CD14-positive monocyte (primary cell): ENCODE measurements at regions not wholly inside any gene's neighbourhood (a gene's known extent, or its start where the extent isn't known, plus 50 kb on each side); places are given as distances from the start of the nearest gene placed in this dataset.

Experiments
- DNase-seq, 3 donors: peaks; one replicate each; pipeline ENCODE4 v3.0.0-alpha.2; 2011 to 2022
- H2AFZ ChIP-seq: 2 replicates; pipeline ENCODE4 v1.6.0; 2012; ENCODE audit warnings: mild to moderate bottlenecking, low read depth, low read length, inconsistent platforms; ENCODE audit not compliant: insufficient read depth, poor library complexity, severe bottlenecking
- H3K27ac ChIP-seq, 2 donors: 1 replicate in 1 of 2; 2 replicates in 1 of 2; pipeline ENCODE4 v1.5.1; 2012 to 2013; ENCODE audit warnings: low read length in 2 of 2, control low read depth in 1 of 2, inconsistent platforms in 1 of 2, low read depth in 1 of 2, mild to moderate bottlenecking in 1 of 2
- H3K27me3 ChIP-seq, 2 donors: one replicate each; pipeline versions ENCODE4 v1.6.0 to v1.6.1; 2011 to 2013; ENCODE audit warnings: low read length in 2 of 2; ENCODE audit not compliant: control insufficient read depth in 2 of 2, insufficient read depth in 2 of 2
- H3K36me3 ChIP-seq, 2 donors: replicated peaks in 1 of 2; 1 replicate in 1 of 2; 2 replicates in 1 of 2; pipeline versions ENCODE4 v1.5.1 to v1.6.1; 2012 to 2013; ENCODE audit warnings: low read length in 2 of 2, control low read depth in 1 of 2, inconsistent platforms in 1 of 2, mild to moderate bottlenecking in 1 of 2; ENCODE audit not compliant: insufficient read depth in 2 of 2, control insufficient read depth in 1 of 2
- H3K4me1 ChIP-seq, 2 donors: 1 replicate in 1 of 2; 2 replicates in 1 of 2; pipeline versions ENCODE4 v1.5.1 to v1.6.1; 2012 to 2013; ENCODE audit warnings: low read length in 2 of 2, control low read depth in 1 of 2, inconsistent platforms in 1 of 2, mild to moderate bottlenecking in 1 of 2, moderate library complexity in 1 of 2; ENCODE audit not compliant: insufficient read depth in 2 of 2, control insufficient read depth in 1 of 2
- H3K4me2 ChIP-seq: replicated peaks from 2 replicates; pipeline ENCODE3; 2012; ENCODE audit warnings: low read length, moderate library complexity, mild to moderate bottlenecking; ENCODE audit not compliant: poor library complexity, severe bottlenecking; ENCODE audit errors: extremely low read depth
- H3K4me3 ChIP-seq, 3 experiments: fragments of 200-600 bp in 1 of 3; sonication (generic) in 1 of 3; replicated peaks in 1 of 3; 1 replicate in 2 of 3; 2 replicates in 1 of 3; pipeline ENCODE4 v1.5.1; 2011 to 2013; ENCODE audit warnings: low read length in 3 of 3, mild to moderate bottlenecking in 3 of 3, control low read depth in 2 of 3, low read depth in 2 of 3, inconsistent platforms in 1 of 3, moderate library complexity in 1 of 3
- H3K79me2 ChIP-seq: 2 replicates; pipeline ENCODE4 v1.6.0; 2012; ENCODE audit warnings: mild to moderate bottlenecking, control low read depth, inconsistent platforms, low read length, moderate library complexity; ENCODE audit not compliant: insufficient read depth
- H3K9ac ChIP-seq: 2 replicates; pipeline ENCODE4 v1.6.0; 2017; ENCODE audit warnings: low read length, mild to moderate bottlenecking; ENCODE audit not compliant: insufficient read depth, poor library complexity, severe bottlenecking
- H3K9me3 ChIP-seq, 2 donors: replicated peaks in 1 of 2; 1 replicate in 1 of 2; 2 replicates in 1 of 2; pipeline versions ENCODE4 v1.5.1 to v1.6.1; 2012 to 2013; ENCODE audit warnings: low read length in 2 of 2, control low read depth in 1 of 2; ENCODE audit not compliant: control insufficient read depth in 1 of 2, insufficient read depth in 1 of 2
- H4K20me1 ChIP-seq: 2 replicates; pipeline ENCODE4 v1.6.0; 2012; ENCODE audit warnings: mild to moderate bottlenecking, low read length, control low read depth, moderate library complexity; ENCODE audit not compliant: insufficient read depth
- H3K27ac Mint-ChIP-seq, 7 donors: one replicate each; pipeline ENCODE4 v1.8.0; 2020; ENCODE audit warnings: mild to moderate bottlenecking in 7 of 7, mixed read lengths in 7 of 7, moderate library complexity in 6 of 7, inconsistent platforms in 2 of 7
- H3K27me3 Mint-ChIP-seq, 3 donors: one replicate each; pipeline ENCODE4 v1.8.0; 2021 to 2022; ENCODE audit warnings: low read depth in 3 of 3, mild to moderate bottlenecking in 3 of 3, mixed read lengths in 3 of 3, moderate library complexity in 3 of 3, inconsistent platforms in 1 of 3
- H3K36me3 Mint-ChIP-seq, 2 donors: one replicate each; pipeline ENCODE4 v1.8.0; 2020; ENCODE audit warnings: mixed read lengths in 2 of 2, inconsistent platforms in 1 of 2, mild to moderate bottlenecking in 1 of 2
- H3K4me1 Mint-ChIP-seq: one replicate; pipeline ENCODE4 v1.8.0; 2020; ENCODE audit warnings: mild to moderate bottlenecking, mixed read lengths
- H3K4me3 Mint-ChIP-seq, 2 donors: one replicate each; pipeline ENCODE4 v1.8.0; 2020; ENCODE audit warnings: mild to moderate bottlenecking in 2 of 2, mixed read lengths in 2 of 2, moderate library complexity in 1 of 2
- H3K9me3 Mint-ChIP-seq, 7 donors: one replicate each; pipeline ENCODE4 v1.8.0; 2020 to 2022; ENCODE audit warnings: mixed read lengths in 7 of 7, mild to moderate bottlenecking in 6 of 7, moderate library complexity in 6 of 7, inconsistent platforms in 2 of 7
- WGBS: methylation state at CpG from one replicate; pipeline ENCODE4 v1.1.5; 2013; ENCODE audit warnings: missing lambda C conversion rate; ENCODE audit not compliant: insufficient coverage; 5-methylcytosine and 5-hydroxymethylcytosine counted together
- intact Hi-C, 2 donors: fragments of 100-400 bp; cut with micrococcal nuclease; formaldehyde crosslinking; loops; one replicate each; pipeline versions ENCODE4 v1.15.0 to v1.15.1; 2023
- TF ChIP-seq, protein P1 (sequence below): fragments of 200-600 bp; IDR thresholded peaks from one replicate; pipeline ENCODE4 v1.8.0; 2022; ENCODE audit warnings: antibody characterized with exemption, mild to moderate bottlenecking

DNA sequence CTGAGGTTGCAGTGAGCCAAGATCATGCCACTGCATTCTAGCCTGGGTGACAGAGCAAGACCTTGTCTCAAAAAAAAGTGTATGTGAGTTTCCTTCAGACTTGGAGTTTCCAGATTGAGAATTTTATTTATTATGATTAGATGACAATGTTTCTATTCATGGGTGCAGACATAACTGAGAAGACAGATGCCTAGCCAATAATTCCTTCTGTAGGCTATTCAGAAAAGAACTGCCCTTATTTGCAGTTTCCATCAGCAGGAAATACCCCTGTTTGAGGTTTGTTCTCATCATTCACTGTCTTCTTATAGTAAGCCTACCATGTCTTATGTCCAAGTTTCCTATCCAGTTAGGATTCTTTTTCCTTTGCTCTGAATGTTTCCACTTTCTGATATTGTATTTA is 269.0 kb downstream of the KTN1 start:
- H3K27ac Mint-ChIP-seq: peak overlapping the region in 1 of 7 donors; percentile 5
- Histone ChIP-seq H3K4me3 (no peak overlapping the region), H4K20me1 (no peaks in the 10 kb centered on the region), H3K4me1 (no peaks in the 10 kb centered on the region), H3K9ac (no peak overlapping the region), H3K9me3 (peaks cover 10 to 12% of the 10 kb centered on the region in 2 donors), H2AFZ (no peak overlapping the region), H3K79me2 (no peaks in the 10 kb centered on the region), H3K4me2 (no peak overlapping the region), H3K36me3 (no peaks in the 10 kb centered on the region), H3K27ac (no peak overlapping the region), H3K27me3 (peaks cover 0 to 2% of the 10 kb centered on the region in 2 donors)
- no peak overlapping the region for H3K4me3 Mint-ChIP-seq
- no peaks in the 10 kb centered on the region for H3K4me1 Mint-ChIP-seq
- no peaks in the 10 kb centered on the region for H3K36me3 Mint-ChIP-seq
- intact Hi-C loops: no loop called here
- peaks cover 0 to 4% (median 2%) of the 10 kb centered on the region in 3 donors for H3K27me3 Mint-ChIP-seq
- DNase-seq: no peak
- TF ChIP-seq, protein P1, sequence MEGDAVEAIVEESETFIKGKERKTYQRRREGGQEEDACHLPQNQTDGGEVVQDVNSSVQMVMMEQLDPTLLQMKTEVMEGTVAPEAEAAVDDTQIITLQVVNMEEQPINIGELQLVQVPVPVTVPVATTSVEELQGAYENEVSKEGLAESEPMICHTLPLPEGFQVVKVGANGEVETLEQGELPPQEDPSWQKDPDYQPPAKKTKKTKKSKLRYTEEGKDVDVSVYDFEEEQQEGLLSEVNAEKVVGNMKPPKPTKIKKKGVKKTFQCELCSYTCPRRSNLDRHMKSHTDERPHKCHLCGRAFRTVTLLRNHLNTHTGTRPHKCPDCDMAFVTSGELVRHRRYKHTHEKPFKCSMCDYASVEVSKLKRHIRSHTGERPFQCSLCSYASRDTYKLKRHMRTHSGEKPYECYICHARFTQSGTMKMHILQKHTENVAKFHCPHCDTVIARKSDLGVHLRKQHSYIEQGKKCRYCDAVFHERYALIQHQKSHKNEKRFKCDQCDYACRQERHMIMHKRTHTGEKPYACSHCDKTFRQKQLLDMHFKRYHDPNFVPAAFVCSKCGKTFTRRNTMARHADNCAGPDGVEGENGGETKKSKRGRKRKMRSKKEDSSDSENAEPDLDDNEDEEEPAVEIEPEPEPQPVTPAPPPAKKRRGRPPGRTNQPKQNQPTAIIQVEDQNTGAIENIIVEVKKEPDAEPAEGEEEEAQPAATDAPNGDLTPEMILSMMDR: no peak
- H3K9me3 Mint-ChIP-seq: peaks cover 0 to 6% (median 0%) of the 10 kb centered on the region in 7 donors

DNA sequence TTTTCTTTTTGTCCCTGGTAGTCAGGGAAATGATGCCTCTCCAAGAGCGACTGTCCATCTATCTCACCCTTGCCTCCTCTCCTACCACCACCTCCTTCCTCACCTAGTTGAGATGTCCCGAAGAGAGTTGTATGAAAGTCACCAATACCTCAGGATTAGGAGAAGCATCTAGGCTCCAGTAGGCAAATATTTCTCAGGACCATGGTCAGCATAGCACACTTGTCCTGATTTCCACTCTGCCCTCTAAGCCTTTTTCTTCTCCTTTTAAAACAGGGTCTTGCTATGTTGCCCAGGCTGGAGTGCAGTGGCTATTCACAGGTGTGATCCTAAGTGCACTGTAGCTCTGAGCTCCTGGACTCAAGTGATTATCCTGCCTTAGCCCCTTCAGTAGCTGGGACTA is 268.4 kb upstream of the PELI2 start:
- Histone ChIP-seq H3K27ac (no peak overlapping the region), H3K4me2 (no peak overlapping the region), H2AFZ (no peak overlapping the region), H3K9me3 (peaks cover 10 to 12% of the 10 kb centered on the region in 2 donors), H3K4me1 (no peaks in the 10 kb centered on the region), H3K36me3 (no peaks in the 10 kb centered on the region), H3K79me2 (no peaks in the 10 kb centered on the region), H3K4me3 (no peak overlapping the region), H3K27me3 (peaks cover 0 to 2% of the 10 kb centered on the region in 2 donors), H3K9ac (no peak overlapping the region), H4K20me1 (no peaks in the 10 kb centered on the region)
- WGBS: no CpG with 5 or more reads among the region's 2 CpGs
- intact Hi-C loops: no loop called here
- Mint-ChIP-seq H3K4me1 (no peaks in the 10 kb centered on the region), H3K36me3 (no peaks in the 10 kb centered on the region), H3K27me3 (peaks cover 0 to 4% (median 2%) of the 10 kb centered on the region in 3 donors), H3K9me3 (peaks cover 0 to 6% (median 0%) of the 10 kb centered on the region in 7 donors), H3K27ac (no peak overlapping the region), H3K4me3 (no peak overlapping the region)
- no peak for DNase-seq
- TF ChIP-seq, protein P1: no peak
